ENCODE measurements at regions not wholly inside any gene's neighbourhood (a gene's known extent, or its start where the extent isn't known, plus 50 kb on each side); places are given as distances from the start of the nearest gene placed in this dataset.

DNA sequence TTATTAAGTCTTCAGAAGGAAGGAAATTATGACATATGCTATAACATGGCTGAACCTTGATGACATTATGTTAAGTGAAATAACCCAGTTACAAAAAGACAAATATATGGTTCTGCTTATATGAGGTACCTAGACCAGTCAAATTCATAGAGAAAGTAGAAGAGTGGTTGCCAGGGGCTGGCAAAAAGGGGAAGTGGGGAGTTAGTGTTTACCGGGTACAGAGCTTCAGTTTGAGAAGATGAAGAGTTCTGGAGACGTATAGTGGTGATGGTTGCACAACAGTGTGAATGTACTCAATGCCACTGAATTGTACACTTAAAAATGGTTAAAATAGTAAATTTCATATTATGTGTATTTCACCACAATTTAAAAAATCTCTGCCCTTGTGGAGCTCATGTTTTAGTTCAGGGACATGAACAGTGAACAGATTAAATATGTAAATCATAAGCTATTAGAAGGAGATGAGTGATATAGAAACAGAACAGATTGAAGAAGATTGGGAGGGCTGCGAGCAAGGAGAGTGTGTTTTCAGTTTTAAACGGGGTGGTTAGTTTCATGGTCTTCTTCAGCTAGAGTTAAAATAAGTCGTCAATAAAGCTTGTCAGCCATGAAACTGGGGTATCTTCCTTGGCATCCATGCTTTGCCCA, 355.2 kb downstream of the KCNRG start:
- peak overlapping the region; percentile 57 for H2AFZ ChIP-seq (ENCODE audit: insufficient read depth, low read depth, low read length, poor library complexity, severe bottlenecking)
- H4K20me1 ChIP-seq (ENCODE audit: control insufficient read depth, insufficient read depth, low read length, poor library complexity, severe bottlenecking) = no peaks in the 10 kb centered on the region
- no peaks in the 10 kb centered on the region for H3K9me3 ChIP-seq (ENCODE audit: control extremely low read depth in 1 of 3, control insufficient read depth in 2 of 3, insufficient read depth in 1 of 3, low read length in 2 of 3)
- H3K36me3 ChIP-seq (replicated peaks in 1 of 2; ENCODE audit: control extremely low read depth in 1 of 2, control insufficient read depth in 1 of 2, extremely low read depth in 1 of 2, insufficient read depth in 2 of 2, low read length in 1 of 2) = no peaks in the 10 kb centered on the region
- H3K4me3 ChIP-seq (ENCODE audit: control extremely low read depth in 1 of 5, extremely low read depth in 1 of 5, insufficient read depth in 1 of 5, low read depth in 2 of 5, low read length in 4 of 5) = peak overlapping the region in 2 of 5 experiments; percentile 8 to 37
- H3K4me2 ChIP-seq (replicated peaks; ENCODE audit: low read depth, low read length, poor library complexity, severe bottlenecking) = peak overlapping the region; percentile 61
- Mint-ChIP-seq H3K4me3 (peak overlapping the region; percentile 38), H3K9me3 (ENCODE audit: insufficient read depth) (no peaks in the 10 kb centered on the region), H3K4me1 (peaks cover 37% of the 10 kb centered on the region), H3K27ac (peak overlapping the region; percentile 58), H3K27me3 (no peaks in the 10 kb centered on the region)
- TF ChIP-seq CTCF (IDR thresholded peaks at IDR 0.05) (no peak), EZH2 (IDR thresholded peaks at IDR 0.05; ENCODE audit: borderline replicate concordance, insufficient read depth, low read depth, low read length, poor library complexity, severe bottlenecking) (no peak)
- no peaks in the 10 kb centered on the region for H3K79me2 ChIP-seq (ENCODE audit: control insufficient read depth, insufficient read depth, low read length)
- 65% methylated on average over 3 of the region's 5 CpGs for WGBS (ENCODE audit: insufficient coverage)
- ChIA-PET CTCF (interaction anchor here (0.7 to 1.1 kb wide), 5 partner anchors 19 to 542 kb away, joined by 3 to 4 read pairs (median 3); no protein-coding TSS in a partner anchor), POLR2A (interaction anchor here (0.6 to 1.2 kb wide), 5 partner anchors 91 to 373 kb away, joined by 3 to 5 read pairs (median 3); partner anchors contain the start of gene TRIM13)
- DNase-seq = peak; percentile 77
- ATAC-seq (ENCODE audit: low read depth) = peak; percentile 88
- intact Hi-C loops (cut with micrococcal nuclease) = loop anchor here (5.0 kb wide), 1 partner anchor 542 kb away; no protein-coding TSS in a partner anchor
- H3K4me1 ChIP-seq (ENCODE audit: control insufficient read depth in 2 of 2, insufficient read depth in 2 of 2, low read length in 2 of 2) = peaks cover 16 to 36% of the 10 kb centered on the region in 2 donors
- H3K27ac ChIP-seq (ENCODE audit: low read length in 2 of 2) = peak overlapping the region; percentile 44 to 52
- peak overlapping the region; percentile 22 for H3K9ac ChIP-seq (ENCODE audit: low read length)
- no peaks in the 10 kb centered on the region for H3K27me3 ChIP-seq (replicated peaks in 1 of 4; ENCODE audit: control extremely low read depth in 1 of 4, control insufficient read depth in 3 of 4, insufficient read depth in 4 of 4, low read length in 3 of 4)

DNA sequence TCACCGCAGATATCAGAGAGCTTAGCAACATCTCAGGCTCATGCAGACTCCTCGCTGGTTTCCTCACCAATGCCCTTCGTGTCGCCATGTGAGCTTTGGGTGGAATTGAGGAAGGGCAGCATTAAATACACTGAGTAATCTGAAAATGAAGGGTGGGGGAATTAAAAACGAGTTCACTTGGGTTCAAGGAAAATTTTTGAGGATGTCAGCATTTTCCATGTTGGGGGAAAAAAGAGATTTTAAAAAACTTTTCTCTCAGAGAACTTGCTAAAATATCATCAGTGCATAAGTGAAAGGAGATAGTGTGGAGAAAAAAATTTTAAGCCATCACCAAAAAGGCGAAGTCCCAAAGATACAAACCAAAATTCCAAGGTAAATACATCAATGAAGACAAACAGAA, 359.3 kb downstream of the KCNRG start:
- intact Hi-C loops (cut with micrococcal nuclease) = loop anchor here (5.0 kb wide), 1 partner anchor 538 kb away; no protein-coding TSS in a partner anchor
- Histone ChIP-seq H3K4me3 (ENCODE audit: control extremely low read depth in 1 of 5, extremely low read depth in 1 of 5, insufficient read depth in 1 of 5, low read depth in 2 of 5, low read length in 4 of 5) (no peak overlapping the region), H3K4me2 (replicated peaks; ENCODE audit: low read depth, low read length, poor library complexity, severe bottlenecking) (no peak overlapping the region), H3K79me2 (ENCODE audit: control insufficient read depth, insufficient read depth, low read length) (no peaks in the 10 kb centered on the region), H3K9ac (ENCODE audit: low read length) (no peak overlapping the region), H3K9me3 (ENCODE audit: control extremely low read depth in 1 of 3, control insufficient read depth in 2 of 3, insufficient read depth in 1 of 3, low read length in 2 of 3) (peaks cover 0 to 4% (median 0%) of the 10 kb centered on the region in 3 donors), H4K20me1 (ENCODE audit: control insufficient read depth, insufficient read depth, low read length, poor library complexity, severe bottlenecking) (no peaks in the 10 kb centered on the region), H3K36me3 (replicated peaks in 1 of 2; ENCODE audit: control extremely low read depth in 1 of 2, control insufficient read depth in 1 of 2, extremely low read depth in 1 of 2, insufficient read depth in 2 of 2, low read length in 1 of 2) (no peaks in the 10 kb centered on the region), H3K4me1 (ENCODE audit: control insufficient read depth in 2 of 2, insufficient read depth in 2 of 2, low read length in 2 of 2) (peaks cover 13 to 18% of the 10 kb centered on the region in 2 donors), H2AFZ (ENCODE audit: insufficient read depth, low read depth, low read length, poor library complexity, severe bottlenecking) (no peak overlapping the region), H3K27me3 (replicated peaks in 1 of 4; ENCODE audit: control extremely low read depth in 1 of 4, control insufficient read depth in 3 of 4, insufficient read depth in 4 of 4, low read length in 3 of 4) (no peaks in the 10 kb centered on the region), H3K27ac (ENCODE audit: low read length in 2 of 2) (no peak overlapping the region)
- ChIA-PET POLR2A (no interaction called here), CTCF (interaction anchor here (0.7 kb wide), 2 partner anchors 12 to 15 kb away, joined by 3 read pairs; no protein-coding TSS in a partner anchor)
- no peaks in the 10 kb centered on the region for H3K27me3 Mint-ChIP-seq
- TF ChIP-seq EZH2 (IDR thresholded peaks at IDR 0.05; ENCODE audit: borderline replicate concordance, insufficient read depth, low read depth, low read length, poor library complexity, severe bottlenecking) = no peak
- TF ChIP-seq CTCF (IDR thresholded peaks at IDR 0.05) = no peak
- peaks cover 20% of the 10 kb centered on the region for H3K4me1 Mint-ChIP-seq
- H3K4me3 Mint-ChIP-seq = no peak overlapping the region
- no peak for ATAC-seq (ENCODE audit: low read depth)
- no peak overlapping the region for H3K27ac Mint-ChIP-seq
- no peak for DNase-seq
- H3K9me3 Mint-ChIP-seq (ENCODE audit: insufficient read depth) = no peaks in the 10 kb centered on the region
- WGBS (ENCODE audit: insufficient coverage) = 100% methylated on average over 1 of the region's 6 CpGs
